Superior temporal gyrus (tissue), 1 donor: ENCODE measurements at regions not wholly inside any gene's neighbourhood (a gene's known extent, or its start where the extent isn't known, plus 50 kb on each side); places are given as distances from the start of the nearest gene placed in this dataset.

ENCODE experiments used
- DNase-seq: peaks from one replicate; pipeline ENCODE4 v3.0.0-alpha.2; 2016; ENCODE audit errors: extremely low spot score

- DNase-seq: no peak
Observed at GRCh38 chr3:160130071-160130470, 95.2 kb upstream of the C3orf80 start.

GRCh38 chr3:160130950-160131349 lies 94.3 kb upstream of the C3orf80 start:
- DNase-seq: no peak

- no peak for DNase-seq
Observed at GRCh38 chr3:160132226-160132625, 93.0 kb upstream of the C3orf80 start.

- DNase-seq: no peak
Observed at GRCh38 chr3:160133757-160134156, 91.5 kb upstream of the C3orf80 start.

GRCh38 chr3:160134454-160134853 lies 90.8 kb upstream of the C3orf80 start:
- no peak for DNase-seq

- DNase-seq: no peak
Observed at GRCh38 chr3:160134964-160135363, 90.3 kb upstream of the C3orf80 start.

GRCh38 chr3:160135851-160136250 lies 89.4 kb upstream of the C3orf80 start:
- DNase-seq: no peak

GRCh38 chr3:160136421-160136820 lies 88.8 kb upstream of the C3orf80 start:
- no peak for DNase-seq

GRCh38 chr3:160139291-160139690 lies 85.9 kb upstream of the C3orf80 start:
- no peak for DNase-seq

- DNase-seq: no peak
Observed at GRCh38 chr3:160140756-160141155, 84.5 kb upstream of the C3orf80 start.

- DNase-seq: no peak
Observed at GRCh38 chr3:160141485-160142185, 83.6 kb upstream of the C3orf80 start.

GRCh38 chr3:160143482-160143881 lies 81.7 kb upstream of the C3orf80 start:
- DNase-seq: no peak

GRCh38 chr3:160150066-160150465 lies 75.2 kb upstream of the C3orf80 start:
- DNase-seq: no peak

GRCh38 chr3:160150525-160150924 lies 74.7 kb upstream of the C3orf80 start:
- DNase-seq: no peak

- no peak for DNase-seq
Observed at GRCh38 chr3:160152638-160153037, 72.6 kb upstream of the C3orf80 start.

GRCh38 chr3:160154033-160154432 lies 71.2 kb upstream of the C3orf80 start:
- no peak for DNase-seq

- no peak for DNase-seq
Observed at GRCh38 chr3:160154596-160154995, 70.6 kb upstream of the C3orf80 start.

GRCh38 chr3:160157321-160157720 lies 67.9 kb upstream of the C3orf80 start:
- no peak for DNase-seq

- DNase-seq: no peak
Observed at GRCh38 chr3:160159341-160159740, 65.9 kb upstream of the C3orf80 start.

- DNase-seq: no peak
Observed at GRCh38 chr3:160159806-160160205, 65.4 kb upstream of the C3orf80 start.

- no peak for DNase-seq
Observed at GRCh38 chr3:160161921-160162320, 63.3 kb upstream of the C3orf80 start.

GRCh38 chr3:160162440-160162839 lies 62.8 kb upstream of the C3orf80 start:
- no peak for DNase-seq

- peak; percentile 67 for DNase-seq
Observed at GRCh38 chr3:160163229-160163878, 61.9 kb upstream of the C3orf80 start.

GRCh38 chr3:160168246-160168645 lies 57.0 kb upstream of the C3orf80 start:
- DNase-seq: no peak
